PFSK-1 (cell line): ENCODE measurements at regions not wholly inside any gene's neighbourhood (a gene's known extent, or its start where the extent isn't known, plus 50 kb on each side); places are given as distances from the start of the nearest gene placed in this dataset.

Source experiments
- FOXP2 ChIP-seq: optimal IDR thresholded peaks from 2 replicates; pipeline ENCODE3; 2011; ENCODE audit warnings: borderline replicate concordance, control low read depth, inconsistent platforms; ENCODE audit not compliant: insufficient read depth; ENCODE audit errors: extremely low read length, extremely low read depth
- POLR2AphosphoS5 ChIP-seq: IDR thresholded peaks from 2 replicates; pipeline ENCODE4 v1.6.1; 2012; ENCODE audit warnings: low read depth, mild to moderate bottlenecking, control low read depth, low read length, moderate library complexity
- REST ChIP-seq, 2 experiments: IDR thresholded peaks; 2 replicates each; pipeline versions ENCODE4 v1.6.1 to v1.8.0; 2011 to 2012; ENCODE audit warnings: low read depth in 2 of 2, low read length in 2 of 2, control low read depth in 1 of 2, inconsistent platforms in 1 of 2, mild to moderate bottlenecking in 1 of 2, moderate library complexity in 1 of 2; ENCODE audit not compliant: insufficient read depth in 1 of 2
- SIN3A ChIP-seq: IDR thresholded peaks from 2 replicates; pipeline ENCODE4 v1.6.1; 2012; ENCODE audit warnings: mild to moderate bottlenecking, low read length, moderate library complexity, borderline replicate concordance; ENCODE audit not compliant: insufficient read depth
- TAF1 ChIP-seq: IDR thresholded peaks from 2 replicates; pipeline ENCODE4 v1.6.1; 2012; ENCODE audit warnings: low read length, control low read depth, borderline replicate concordance; ENCODE audit not compliant: insufficient read depth

- TF ChIP-seq REST (IDR thresholded peaks at IDR 0.05; ENCODE audit: insufficient read depth in 1 of 2, low read depth in 2 of 2, low read length in 2 of 2) = no peak
- TF ChIP-seq TAF1 = no peak
- no peak for TF ChIP-seq SIN3A
- TF ChIP-seq FOXP2 = no peak
- TF ChIP-seq POLR2AphosphoS5 = no peak
These were observed 96.4 kb upstream of the DPH5 start for GRCh38 chr1:101121975-101122374.

GRCh38 chr1:101121504-101121903, 95.9 kb upstream of the DPH5 start:
- TF ChIP-seq REST (IDR thresholded peaks at IDR 0.05; ENCODE audit: insufficient read depth in 1 of 2, low read depth in 2 of 2, low read length in 2 of 2) (no peak), FOXP2 (no peak), TAF1 (no peak), SIN3A (no peak), POLR2AphosphoS5 (no peak)

GRCh38 chr1:101120868-101121267, 95.3 kb upstream of the DPH5 start:
- no peak for TF ChIP-seq REST (IDR thresholded peaks at IDR 0.05; ENCODE audit: insufficient read depth in 1 of 2, low read depth in 2 of 2, low read length in 2 of 2)
- TF ChIP-seq SIN3A = no peak
- no peak for TF ChIP-seq TAF1
- no peak for TF ChIP-seq FOXP2
- TF ChIP-seq POLR2AphosphoS5 = no peak

GRCh38 chr1:101119289-101119688, 93.7 kb upstream of the DPH5 start:
- no peak for TF ChIP-seq FOXP2
- TF ChIP-seq SIN3A = no peak
- no peak for TF ChIP-seq POLR2AphosphoS5
- no peak for TF ChIP-seq REST (IDR thresholded peaks at IDR 0.05; ENCODE audit: insufficient read depth in 1 of 2, low read depth in 2 of 2, low read length in 2 of 2)
- no peak for TF ChIP-seq TAF1

GRCh38 chr1:101116006-101116405, 90.4 kb upstream of the DPH5 start:
- TF ChIP-seq FOXP2 (no peak), SIN3A (no peak), TAF1 (no peak), REST (IDR thresholded peaks at IDR 0.05; ENCODE audit: insufficient read depth in 1 of 2, low read depth in 2 of 2, low read length in 2 of 2) (no peak), POLR2AphosphoS5 (no peak)
